HG03139 (cell line): ENCODE measurements at regions not wholly inside any gene's neighbourhood (a gene's known extent, or its start where the extent isn't known, plus 50 kb on each side); places are given as distances from the start of the nearest gene placed in this dataset.
"Not testable (repeated sequence)": the region's sequence is repeated elsewhere in the genome, so short reads cannot be mapped to it uniquely, and the experiment has no call there.

Experiments
- ATAC-seq: cut with Tn5 transposase; IDR thresholded peaks from one replicate; pipeline ENCODE4 v1.9.1; 2021; ENCODE audit not compliant: unreplicated experiment

DNA sequence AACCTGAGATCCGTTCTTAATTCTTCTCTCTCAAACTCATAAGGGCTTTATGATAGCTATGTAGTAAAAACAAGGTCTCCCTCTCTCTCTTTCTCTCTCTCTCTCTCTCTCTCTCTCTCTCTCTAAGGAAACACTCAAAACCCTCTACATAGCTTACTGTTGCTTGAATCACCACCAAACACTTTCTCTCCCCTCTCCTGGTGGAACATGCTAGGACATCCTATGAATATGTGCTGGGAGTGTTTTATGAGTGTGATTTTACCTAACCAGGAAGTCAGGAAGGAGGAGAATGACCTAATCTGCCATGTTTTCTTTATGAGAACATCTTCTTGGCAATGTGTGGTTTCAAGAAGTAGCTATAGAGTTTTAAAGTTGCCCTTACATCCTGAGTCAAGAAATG, 844.6 kb downstream of the TTLL7 start:
- ATAC-seq, result not testable (repeated sequence)

DNA sequence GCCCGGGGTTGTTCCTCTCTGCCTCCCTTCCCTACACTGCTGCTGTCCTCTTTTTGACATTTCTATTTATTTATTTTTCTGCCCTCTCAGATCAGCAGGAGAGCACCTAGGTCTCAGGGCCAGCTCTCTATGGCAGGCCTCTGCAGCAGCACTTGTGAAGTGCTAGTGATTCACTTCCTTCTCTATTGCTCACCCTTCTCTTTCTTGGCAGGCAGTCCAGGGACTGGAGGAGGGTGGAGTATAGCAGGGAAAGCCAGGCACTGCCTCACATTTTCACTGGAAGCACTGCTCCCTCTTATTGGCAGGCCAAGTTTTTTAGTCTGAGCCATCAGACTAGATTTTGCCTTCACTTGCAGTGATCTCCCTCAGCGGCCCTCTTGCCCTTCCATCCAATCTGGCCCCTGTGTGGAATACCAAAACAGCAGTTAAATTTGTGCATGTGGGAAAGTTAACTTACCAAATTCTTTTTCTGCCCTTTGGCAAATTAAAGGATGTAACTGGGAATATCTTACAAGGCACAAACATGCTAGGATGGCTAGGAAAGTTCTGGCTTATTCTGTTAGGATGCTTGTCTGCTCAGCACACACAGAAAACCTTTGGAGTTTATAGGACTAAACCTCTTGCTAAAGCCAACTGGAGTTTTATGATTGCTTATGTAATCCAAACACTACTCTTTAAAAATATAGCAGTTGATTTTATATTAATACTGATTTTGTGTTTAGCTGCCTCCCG, 847.6 kb downstream of the TTLL7 start:
- ATAC-seq, result not testable (repeated sequence)

DNA sequence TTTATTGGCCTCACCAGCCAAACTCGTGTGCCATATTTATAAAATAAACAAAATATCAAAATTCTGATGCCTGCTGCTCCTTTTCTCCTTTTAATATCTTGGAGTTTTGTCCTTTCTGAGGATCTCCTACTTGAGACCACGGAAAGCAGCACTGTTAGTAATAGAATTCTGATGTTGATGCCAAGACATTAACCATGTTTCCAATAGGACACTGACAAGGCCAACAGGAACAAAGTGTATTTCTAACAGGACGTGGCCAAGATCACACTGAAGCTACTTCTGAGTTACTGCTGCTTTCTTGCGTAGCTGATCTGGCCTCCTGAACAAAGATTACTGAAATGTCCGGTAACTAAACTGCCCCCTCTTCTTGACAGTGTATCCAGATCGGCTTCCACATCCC, 848.5 kb downstream of the TTLL7 start:
- not testable (repeated sequence) for ATAC-seq

DNA sequence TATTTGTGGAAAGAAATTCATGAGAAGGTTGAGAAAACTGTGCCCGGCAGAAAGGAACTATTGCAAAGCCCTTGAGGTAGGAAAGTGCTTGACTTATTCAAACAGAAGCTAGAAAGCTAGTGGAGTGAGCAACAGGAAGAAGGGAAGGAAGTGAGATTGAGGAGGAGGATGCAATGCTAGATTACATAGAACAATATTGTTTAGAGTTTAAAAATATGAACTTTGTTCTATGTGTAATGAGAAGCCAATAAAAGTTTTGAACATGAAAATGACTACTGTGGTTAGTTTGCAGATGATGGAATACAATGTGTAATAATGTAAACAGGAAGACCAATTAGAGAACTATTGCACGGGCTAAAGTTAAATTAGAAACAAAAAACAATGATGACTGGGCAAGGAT, 853.1 kb downstream of the TTLL7 start:
- not testable (repeated sequence) for ATAC-seq

DNA sequence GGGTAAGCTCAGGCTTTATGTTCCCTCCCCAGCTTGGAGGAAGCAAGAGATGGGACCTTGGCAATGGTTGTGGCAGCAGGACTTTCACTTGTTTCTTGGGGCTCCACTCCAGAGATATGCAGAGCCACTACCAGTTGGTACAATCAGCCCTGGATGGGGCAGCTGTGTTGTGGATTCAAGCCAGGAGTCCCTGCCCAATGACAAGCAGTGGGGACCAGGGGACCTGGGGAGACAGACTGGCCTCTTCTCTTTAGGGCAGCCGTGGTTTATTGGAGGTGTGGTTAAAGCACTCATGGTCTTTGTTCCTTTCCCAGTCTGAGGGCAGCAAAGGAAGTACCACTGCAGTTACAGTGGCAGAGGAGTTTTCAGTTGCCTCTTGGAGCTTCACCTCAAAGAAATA, 856.1 kb downstream of the TTLL7 start:
- not testable (repeated sequence) for ATAC-seq

DNA sequence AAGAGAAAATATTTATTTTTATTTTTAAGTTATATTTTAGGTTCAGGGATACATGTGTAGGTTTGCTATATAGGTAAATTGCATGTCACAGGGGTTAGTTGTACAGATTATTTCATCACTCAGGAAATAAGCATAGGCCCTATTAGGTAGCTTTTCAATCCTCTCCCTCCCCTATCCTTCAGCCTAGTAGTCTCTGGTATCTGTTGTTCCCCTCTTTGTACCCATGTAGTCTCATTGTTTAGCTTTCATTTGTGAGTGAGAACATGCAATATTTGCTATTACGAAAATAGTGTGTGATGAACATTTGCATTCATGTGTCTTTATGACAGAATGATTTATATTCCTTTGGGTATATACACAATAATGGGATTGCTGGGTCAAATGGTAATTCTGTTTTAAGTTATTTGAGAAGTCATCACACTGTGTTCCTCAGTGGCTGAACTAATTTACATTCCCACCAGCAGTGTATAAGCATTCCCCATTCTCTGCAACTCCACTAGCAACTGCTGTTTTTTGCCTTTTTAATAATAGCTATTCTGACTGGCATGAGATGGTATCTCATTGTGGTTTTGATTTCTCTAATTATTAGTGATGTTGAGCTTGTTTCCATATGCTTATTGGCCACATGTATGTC, 863.3 kb downstream of the TTLL7 start:
- ATAC-seq, result not testable (repeated sequence)

DNA sequence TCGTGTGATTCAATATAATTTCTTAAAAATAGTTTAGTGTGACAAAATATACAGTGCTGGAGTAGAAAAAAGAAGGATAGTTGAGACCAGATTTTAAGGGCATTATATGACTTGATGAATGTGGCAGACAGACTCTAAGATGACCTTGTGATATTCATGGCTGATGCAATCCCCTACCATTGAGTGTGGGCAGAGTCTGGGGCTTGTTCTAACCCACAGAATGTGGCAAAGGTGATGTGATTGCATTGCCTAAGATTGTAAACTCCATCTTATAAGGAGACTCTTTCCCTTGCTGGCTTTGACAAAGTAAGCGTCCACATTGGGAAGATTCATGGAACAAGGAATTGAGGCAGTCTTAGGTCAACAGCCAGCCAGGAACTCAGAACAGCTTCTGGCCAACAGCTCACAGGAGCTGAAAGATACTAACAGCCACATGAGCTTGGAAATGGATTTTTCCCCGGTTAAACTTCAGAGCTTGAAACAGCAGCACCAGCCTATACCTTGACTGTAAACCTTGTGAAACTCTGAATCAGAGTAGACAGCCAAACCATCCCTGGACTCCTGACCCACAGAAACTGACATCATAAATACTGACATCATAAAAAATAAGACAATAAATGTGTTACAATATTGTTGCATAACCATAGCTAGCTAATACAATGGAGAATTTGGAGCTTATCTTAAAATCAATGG, 864.5 kb downstream of the TTLL7 start:
- not testable (repeated sequence) for ATAC-seq

DNA sequence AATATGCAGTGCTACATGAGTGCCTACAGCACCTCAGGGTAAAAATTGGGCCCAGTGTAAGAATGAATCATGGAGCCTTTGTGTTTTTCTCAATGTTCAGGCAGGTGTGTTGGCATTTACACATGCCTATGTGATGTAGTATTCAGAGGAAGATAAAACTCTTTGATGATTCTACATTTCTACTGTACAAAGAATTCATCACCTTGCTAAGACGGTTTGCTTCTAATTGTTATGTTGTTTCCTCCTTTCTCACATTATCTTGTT, 867.3 kb downstream of the TTLL7 start:
- ATAC-seq, result no peak

DNA sequence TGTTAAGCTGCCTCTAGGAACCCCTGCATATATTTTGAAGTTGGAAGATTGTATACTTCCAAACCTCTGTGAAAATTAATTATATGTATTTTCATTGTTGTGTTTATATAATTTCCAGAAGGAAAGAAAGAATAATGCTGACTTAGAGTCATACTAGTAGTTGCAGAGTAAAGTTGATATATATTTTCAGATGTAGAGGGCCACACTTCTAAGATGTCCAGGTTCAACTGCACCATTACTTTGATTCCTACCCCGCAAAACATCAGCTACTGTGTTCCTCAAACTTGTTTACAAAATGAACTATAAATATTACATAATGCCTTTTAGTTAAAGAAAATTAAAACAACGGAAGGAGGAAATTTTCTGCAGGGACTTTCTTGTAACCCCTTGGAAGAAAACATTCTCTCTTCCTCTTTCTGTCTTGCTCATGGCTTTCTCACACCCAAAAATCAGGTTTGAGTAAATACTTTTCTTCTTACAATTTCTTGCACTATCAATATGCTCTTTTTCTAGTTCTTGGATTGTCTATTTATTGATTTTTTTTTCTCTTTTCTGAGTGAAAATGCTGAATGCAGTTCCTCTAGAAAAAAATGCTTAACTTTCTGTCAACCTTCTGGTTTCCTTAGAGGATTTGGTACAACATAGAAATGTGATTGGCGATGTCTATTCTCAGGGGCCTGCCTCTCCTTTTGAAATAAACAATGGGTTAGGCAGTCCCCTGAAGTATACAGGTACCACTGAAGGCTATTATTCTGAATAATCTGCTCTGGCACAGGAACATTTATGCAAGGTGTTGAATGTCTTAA, 867.8 kb downstream of the TTLL7 start:
- ATAC-seq, result no peak

DNA sequence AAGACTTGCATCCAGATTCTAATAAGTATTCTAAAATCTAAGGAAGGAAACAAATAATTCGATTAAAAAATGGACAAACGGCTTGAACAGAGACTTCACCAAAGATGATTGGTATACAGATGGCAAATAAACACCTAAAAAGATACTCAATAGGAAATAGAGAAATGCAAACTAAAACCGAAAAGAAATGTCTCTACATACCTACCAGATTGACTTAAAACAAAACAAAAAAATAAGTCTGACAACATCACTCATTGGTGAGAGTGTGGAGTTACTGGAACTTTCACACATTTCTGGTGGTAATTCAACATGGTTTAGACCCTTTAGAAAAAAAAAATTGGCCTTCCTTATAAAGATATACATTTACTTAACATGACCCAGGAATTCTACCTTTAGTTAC, 869.8 kb downstream of the TTLL7 start:
- no peak for ATAC-seq

DNA sequence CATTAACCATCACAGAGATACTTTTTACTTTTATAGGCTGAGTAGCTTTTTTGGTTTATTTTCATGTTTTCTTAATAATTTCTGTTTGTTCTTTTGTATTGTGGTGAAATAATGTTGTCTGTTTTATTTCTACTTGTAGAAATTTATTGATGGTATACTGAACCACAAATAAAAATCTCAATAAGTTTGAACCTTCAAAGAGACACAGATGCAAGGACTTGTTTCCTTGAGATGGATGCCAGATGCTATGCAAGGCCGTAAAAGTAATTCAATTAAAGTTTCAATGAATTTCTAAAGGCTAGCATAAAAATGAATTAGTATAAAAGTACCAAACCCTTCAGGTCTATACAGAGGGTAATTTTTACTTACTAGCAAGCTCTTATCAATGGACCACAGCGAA, 873.5 kb downstream of the TTLL7 start:
- ATAC-seq, result no peak

DNA sequence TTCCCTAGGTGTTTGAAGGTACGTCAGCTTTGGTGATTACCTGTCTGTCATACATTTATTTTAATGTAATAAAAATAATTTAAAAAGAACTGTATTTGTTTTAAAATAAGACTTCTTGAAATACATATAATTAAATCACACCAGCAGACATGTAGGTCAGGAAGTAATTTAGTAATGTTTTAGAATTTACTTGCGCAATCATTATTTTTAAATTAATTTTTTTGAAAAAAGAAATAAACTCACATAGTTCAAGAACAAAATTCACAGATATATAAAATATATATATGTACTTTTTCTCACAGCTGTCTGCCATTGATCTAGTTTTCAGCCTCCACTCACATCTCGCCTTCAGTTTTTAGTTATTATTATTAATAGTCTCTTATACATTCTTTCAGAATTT, 875.9 kb downstream of the TTLL7 start:
- no peak for ATAC-seq

DNA sequence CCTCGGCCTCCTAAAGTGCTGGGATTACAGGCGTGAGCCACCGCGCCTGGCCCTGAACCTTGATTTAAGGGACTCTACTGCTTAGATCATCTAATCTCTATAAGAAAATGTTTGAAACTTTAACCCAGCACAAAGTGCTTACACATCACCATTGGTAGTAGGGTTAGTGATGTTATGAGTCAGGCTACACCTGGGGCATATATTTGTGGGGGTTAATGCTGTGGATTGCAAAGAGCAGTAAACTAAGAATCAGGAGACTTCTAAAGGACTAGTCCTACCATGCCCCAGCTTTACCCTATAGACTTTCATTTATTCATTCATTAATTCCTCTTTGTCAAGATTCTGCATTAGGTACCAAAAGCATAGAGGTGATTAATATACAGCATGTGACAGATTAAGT, 880.5 kb downstream of the TTLL7 start:
- no peak for ATAC-seq

DNA sequence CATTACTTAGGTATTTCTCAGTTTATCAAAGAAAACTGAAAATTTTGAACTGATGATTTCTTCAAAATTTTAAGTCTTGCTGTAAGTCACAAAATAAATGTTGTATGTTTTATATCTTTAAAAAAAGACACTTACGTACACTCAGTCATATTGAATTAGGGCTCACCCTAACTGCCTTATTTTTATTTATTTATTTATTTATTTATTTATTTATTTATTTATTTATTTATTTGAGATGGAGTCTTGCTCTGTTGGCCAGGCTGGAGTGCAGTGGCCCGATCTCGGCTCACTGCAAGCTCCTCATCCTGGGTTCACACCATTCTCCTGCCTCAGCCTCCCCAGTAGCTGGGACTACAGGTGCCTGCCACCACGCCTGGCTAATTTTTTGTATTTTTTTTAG, 881.9 kb downstream of the TTLL7 start:
- ATAC-seq, result not testable (repeated sequence)

DNA sequence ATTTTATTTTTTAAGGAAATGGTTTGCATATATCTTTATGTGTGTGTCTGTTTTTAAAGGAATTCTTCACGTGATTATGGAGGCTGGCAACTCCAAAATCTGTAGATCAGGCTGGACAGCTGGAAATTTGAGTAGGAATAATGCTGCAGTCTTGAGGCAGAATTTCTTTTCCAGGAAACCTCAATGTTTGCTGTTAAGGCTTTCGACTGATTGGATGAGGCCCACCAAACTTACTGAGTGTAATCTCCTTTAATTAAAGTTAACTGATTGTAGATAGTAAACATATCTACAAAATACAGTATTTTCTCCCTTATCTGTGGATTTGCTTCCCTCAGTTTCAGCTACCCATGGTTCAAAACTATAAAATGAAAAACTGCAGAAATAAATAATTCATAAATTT, 883.1 kb downstream of the TTLL7 start:
- no peak for ATAC-seq

DNA sequence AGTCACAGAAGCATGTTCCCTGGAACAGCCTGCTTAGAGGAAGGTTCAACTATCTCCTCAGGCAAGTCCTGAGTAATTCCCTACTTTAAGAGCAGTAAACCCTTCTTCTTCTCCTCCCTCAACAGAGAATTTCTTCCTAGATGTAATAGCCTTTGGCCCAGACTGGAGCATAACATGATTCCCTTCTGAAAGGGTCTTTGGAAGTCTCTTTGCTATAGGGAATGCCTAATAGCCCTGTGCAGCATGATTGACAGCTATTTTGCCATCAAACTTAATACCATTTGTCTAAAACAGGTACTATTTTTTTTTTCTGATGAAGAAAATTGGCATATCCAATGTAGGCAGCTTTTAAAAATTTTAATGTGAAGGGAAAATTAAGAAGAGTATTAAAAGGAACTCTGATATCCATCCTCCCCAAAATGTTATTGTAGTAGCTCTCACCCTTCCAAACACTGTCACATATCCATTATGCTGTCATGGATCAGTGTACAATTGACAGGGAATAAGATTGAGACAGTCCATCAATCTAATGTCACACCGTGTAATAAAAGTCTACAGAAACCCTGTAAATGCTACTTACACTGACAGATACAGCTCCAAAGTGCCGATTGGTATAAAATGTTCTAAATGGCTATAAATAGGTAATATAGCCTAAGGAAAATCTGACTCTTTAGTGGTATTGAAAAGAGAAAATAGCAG, 884.6 kb downstream of the TTLL7 start:
- ATAC-seq, result no peak

DNA sequence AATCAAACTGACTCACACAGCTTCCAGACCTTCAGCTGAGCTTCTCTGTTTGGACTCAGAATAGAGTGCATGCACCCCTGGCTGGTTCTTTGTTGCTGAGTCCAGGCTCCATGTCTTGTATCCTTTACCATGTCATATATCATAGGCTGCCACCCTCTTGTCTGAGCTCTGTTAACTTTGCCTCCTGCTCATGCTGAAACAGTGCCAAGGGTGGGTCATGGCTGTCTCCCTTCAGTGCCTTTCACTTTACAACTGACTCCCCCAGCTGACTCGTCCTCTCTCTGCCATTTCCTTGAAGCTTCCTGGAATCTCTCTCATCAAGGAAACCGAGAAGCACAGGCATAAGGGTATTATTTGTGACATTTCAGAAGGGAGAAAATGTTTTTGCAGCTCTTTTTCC, 885.3 kb downstream of the TTLL7 start:
- no peak for ATAC-seq

DNA sequence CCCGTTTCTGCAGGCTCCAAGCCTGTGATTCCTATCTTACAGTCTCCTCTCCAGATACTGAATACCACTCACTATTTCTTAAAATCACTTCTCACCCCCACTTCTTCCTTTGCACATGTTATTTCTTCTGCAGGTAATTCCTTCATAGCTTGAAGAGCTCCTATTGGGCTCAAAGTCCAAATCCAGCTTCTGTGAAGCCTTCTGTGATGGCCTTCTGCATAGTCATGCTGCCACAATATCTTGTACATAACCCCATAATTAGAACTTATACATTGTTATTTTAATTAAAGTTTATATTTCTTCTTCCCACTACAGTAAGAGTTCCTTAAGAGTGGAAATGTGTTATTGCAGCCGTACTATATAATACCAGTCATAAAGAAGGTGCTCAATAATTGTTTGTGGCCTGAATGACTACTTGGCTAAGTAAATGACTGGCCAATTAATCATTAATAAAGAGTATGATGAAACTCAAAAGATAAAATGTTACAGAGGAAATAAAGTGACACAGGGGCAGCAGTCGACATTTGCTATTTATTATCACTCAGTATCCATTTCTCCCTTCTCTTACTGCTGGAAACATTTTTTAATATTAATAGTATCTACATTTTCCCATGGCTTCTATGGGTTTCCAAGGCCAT, 886.6 kb downstream of the TTLL7 start:
- no peak for ATAC-seq

DNA sequence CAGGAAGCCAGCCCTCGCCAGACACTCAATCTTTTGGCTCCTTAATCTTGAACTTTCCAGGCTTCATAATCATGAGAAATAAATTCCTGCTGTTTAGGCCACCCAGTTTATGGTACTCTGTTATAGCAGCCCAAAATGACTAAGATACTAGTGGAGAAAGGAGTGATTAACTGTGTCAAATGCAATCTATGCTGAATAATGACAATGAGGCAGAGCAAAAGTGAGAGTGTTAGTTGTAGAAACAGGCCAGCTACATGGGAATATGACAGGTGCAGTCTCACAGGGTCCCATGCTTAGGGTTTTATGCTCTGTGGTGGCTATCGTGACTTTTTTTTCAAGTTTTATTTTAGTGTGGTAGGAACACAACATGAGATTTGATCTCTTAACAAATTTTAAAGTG, 888.8 kb downstream of the TTLL7 start:
- ATAC-seq, result no peak

DNA sequence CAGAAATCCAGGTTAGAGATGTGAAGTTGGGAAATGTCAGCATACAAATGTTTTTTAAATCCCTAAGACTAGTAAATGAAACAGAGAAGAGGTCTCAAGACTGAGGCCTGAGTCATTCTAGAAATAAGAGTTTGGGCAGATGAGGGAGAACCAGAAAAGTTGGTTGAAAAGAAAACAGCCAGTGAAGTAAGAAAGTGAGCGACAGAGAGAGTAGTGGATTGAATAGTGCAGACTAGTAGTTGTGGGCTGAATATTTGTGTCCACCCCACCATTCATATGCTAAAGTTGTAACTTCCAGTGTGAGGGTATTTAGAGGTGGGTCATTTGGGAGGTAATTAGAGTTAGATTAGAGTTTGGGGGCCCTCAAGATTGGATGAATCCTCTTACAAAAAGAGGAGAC, 889.2 kb downstream of the TTLL7 start:
- ATAC-seq, result no peak

DNA sequence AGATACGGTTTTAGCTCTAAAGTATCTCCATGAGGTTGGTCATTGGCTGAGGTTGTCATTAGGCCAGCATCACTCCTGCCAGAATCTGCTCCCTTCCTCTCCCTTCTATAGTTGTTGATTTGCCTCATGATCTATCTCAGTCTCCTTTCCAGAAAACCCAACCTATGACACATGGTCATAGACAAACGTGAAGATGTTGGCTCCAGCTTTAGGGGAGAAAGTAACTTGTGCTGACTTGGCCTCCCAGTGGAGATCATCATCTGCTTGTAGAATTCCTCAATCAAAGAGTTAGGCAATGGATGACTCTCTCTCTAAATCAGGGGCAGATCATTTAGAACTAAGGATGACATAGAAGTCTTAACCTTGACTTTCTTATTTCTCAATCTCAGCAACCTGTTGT, 894.4 kb downstream of the TTLL7 start:
- ATAC-seq, result no peak
